Lung microvascular endothelial cell (primary cell): ENCODE measurements at regions not wholly inside any gene's neighbourhood (a gene's known extent, or its start where the extent isn't known, plus 50 kb on each side); places are given as distances from the start of the nearest gene placed in this dataset.
"Not testable (repeated sequence)": the region's sequence is repeated elsewhere in the genome, so short reads cannot be mapped to it uniquely, and the experiment has no call there.

Source experiments
- DNase-seq, 2 donors: peaks; one replicate each; pipeline versions ENCODE4 v3.0.0 to v3.0.0-alpha.2; 2010; ENCODE audit warnings: low read depth in 2 of 2

DNA sequence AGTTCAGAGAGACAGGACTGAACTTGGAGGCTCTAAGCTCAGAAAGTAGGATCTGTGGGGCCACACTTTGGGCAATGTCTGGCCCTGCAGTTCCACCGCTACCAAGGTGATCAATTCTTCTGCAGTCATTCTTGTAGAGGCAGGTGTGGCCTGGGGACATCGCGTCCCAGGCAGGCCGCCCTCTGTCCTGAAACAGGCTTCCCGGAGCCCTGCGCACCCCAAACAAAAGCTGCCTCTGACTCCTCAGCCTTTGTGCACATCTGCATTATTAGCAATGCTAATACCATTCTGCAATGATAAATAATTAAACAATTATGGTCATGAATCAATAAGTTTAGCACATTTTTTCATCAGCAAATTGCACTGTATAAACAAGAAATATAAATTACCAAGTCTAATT is 160.2 kb downstream of the URI1 start:
- DNase-seq, result no peak

DNA sequence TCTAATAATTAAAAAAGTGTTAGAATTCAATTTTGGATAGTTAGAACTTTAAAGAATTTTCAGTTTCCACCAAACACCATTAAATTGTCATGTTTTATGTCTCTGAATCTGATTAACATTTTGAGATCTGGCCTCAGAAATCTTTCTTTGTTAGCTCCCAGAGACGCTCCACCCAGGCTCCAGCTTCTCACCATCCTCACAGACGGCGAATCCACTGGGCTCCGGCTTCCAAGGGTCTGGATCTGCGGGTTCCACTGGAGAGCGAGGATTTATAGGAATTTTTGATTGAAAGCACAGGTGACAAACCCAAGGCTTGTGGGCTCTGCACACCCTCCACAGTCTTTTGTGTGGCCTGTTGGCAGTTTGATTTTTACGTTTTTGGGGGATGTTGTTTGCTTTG is 160.6 kb downstream of the URI1 start:
- DNase-seq, result no peak

DNA sequence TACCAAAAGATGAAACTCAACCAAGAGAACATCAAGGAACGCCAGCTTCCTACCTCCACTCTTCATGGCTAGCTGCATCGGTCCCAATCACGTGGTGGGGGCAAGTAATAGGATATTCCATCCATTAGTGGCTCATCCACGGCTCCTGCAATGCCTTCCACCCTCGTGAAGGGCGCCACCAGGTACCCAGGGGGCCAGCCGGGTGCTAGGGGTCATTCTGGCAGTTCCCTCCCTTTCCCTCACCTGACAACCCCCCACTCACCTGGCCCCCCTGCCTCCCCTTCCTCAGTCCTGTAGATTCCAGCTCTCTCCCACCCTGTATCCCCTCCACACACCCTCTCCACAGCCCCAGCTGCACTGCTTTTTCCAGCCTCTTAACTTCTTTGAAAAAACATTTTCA is 161.9 kb downstream of the URI1 start:
- no peak for DNase-seq

DNA sequence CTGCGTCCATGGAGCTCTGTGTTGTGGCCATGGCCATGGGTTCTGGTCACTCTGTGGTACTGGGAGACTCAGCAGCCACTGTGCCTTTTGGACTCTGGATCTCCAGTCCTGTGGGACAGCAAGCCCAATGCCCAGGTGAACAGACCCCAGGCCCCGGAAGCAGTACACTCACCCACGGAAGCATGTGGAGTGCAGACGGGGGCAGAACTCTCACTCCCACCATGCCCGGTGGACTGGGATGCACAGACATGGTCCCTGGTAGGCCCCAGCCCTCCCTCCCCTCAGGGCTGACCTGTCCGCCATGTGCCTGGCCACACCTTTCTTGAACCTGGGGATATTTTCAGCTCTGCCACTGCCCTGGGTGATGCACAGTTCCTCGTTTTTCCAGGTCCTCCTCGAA is 163.3 kb downstream of the URI1 start:
- no peak for DNase-seq

DNA sequence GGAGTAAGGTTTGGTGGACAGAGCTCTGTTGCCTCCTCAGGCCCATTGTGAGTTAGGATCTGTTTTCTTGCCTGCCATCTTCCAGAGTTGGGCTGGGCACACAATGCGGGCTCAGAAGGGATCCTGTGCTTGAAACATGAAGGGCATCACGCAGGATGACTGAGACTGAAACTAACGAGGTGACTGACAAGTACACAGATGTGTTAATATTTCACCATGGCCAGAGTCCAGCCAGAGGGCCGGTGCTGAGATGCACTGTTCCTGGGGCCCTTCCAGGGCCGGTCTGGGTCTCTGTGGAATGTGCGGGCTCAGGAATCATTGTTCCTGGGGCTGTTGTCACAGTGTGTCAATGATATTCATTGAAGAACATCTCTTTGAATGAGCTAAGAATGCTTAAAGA is 163.7 kb downstream of the URI1 start:
- DNase-seq, result no peak

DNA sequence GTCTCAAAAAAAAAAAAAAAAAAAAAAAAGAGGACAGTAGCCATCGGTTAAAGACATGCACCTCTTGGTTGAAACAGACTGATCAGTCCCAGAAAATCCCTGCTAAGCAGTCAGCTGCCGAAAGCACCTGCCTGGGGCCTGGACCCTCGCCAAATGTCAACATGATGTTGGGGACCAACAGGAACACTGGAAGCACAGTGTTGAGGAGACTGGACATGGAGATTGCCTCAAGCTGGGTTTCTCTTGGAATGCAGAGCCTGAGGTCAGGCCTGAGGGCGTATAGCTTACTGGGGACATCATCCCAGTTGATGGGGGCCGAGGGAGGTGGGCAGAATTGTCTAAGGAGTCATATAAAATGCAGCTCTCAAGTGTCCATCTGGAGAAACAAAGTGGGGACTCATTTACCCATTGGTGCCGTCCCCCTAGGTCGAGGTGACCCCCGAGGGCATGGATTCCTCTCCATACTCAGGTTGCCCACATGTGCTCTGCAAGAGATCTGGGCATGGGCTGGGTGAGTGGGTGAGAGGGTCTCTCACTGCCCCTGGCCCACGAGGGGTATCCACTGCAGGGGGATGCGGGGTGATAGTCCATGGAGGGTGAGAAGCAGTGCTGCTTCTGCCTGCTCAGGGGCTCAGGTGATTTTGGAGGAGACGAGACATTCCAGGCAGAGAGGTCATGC is 164.5 kb downstream of the URI1 start:
- DNase-seq, result no peak

DNA sequence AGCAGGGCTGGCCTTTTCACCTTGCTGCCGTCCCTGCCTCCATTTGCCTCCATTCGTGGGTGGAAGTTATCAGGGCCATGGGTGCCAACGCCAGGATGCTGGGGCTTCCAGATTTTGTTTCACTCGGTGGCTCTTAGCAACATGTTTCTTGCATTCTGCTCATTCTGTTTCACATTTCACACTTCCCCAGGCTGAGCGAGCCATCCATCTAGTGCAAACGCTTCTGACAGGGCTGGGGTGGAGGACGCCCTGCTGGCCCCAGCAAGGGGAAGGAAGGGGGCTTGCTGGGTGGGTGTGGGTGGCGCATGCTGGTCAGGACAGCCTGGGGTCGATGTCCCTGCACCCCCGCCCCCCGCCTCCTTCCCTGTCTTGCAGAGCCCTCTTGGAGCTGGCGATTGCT is 165.2 kb downstream of the URI1 start:
- DNase-seq, result no peak

DNA sequence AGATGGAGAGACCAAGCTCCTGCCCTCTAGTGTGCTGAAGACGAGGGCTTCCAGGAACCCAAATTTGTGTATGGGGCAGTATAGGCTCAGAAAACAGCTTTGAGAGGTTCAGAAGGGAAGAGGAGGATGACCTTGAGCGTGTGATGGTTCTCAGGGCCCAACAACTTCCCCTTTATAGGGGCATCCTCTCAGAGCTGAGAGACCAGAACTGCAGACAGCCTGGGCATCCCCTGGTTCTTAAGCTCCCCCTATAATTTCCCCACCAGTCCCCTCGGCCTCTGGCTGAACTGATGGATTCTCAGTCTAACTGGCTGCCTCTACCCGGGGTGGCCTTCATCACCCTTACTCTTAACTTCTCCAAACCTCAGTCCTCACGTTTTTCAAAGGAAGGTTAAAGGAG is 167.5 kb downstream of the URI1 start:
- DNase-seq, result no peak

DNA sequence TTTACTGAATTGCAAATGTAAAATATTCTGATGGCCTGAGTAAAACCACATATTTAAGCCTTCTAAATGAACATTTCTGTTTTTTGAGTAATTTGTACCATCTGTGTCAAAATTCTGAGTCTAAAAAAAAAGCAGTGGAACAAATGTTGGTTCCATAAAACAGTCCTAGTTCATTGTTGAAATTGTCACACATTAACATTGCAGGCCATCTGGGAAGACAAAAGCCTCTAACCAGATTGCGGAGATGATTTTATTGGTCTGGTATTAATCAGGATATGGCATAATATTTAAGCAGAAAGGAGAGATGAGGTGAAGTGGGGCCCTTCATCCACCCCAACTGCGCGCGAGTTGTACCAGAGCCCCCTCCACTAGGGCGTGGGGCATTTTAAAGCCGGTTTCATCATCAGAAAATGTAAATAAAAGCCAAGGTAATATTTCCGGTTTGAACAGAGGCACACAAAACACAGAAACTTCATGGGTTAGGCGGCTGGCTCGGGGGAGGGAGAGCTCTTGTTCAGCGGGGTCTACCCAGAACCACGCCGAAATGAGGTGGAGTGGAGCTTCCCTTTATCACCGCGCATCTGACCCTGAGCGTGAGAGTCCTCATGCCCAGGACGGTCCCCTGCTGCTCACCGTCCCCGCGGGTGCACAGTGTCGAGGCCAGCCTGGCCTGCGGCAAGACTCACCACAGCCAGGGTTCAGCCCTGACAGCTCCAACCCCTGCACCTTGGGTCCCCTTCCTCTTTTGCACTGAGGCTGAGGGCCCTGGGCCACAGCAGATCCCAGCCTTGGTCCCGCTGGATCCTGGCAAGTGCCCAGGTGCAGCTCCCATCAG is 169.2 kb downstream of the URI1 start:
- no peak for DNase-seq

DNA sequence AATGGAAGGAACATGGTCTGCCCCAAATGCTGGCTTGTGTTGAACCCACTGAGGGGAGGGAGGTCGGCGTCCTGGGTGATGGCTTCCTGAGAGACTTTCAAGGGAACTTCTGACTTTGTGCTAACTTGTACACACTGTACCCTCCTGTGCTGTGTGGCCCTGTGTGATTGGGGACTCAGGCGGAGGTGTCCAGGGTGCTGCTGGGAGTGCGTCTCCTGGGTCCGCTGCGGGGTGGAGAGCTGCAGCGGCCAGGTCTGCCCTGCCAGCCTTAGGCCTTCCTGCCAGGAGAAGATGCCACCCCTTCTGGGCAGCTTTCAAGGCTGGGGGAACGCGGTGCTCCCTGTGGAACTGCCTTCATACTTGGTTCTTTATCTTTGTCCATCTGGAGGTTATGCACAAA is 170.1 kb downstream of the URI1 start:
- DNase-seq, result no peak

DNA sequence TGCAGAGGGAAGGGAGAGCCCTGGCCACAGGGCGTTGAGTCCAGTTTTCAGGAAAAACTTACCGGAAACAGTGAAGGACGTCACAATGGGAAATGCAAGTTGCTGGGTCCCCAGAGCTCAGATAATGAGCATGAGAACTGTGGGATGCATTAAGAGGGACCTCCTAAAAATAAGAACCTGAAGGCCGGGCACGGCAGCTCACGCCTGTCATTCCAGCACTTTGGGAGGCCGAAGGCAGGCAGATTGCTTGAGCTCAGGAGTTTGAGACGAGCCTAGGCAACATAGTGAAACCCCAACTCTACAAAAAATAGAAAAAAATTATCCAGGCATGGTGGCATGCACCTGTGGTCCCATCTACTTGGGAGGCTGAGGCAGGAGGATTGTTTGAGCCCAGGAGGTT is 170.6 kb downstream of the URI1 start:
- DNase-seq, result no peak

DNA sequence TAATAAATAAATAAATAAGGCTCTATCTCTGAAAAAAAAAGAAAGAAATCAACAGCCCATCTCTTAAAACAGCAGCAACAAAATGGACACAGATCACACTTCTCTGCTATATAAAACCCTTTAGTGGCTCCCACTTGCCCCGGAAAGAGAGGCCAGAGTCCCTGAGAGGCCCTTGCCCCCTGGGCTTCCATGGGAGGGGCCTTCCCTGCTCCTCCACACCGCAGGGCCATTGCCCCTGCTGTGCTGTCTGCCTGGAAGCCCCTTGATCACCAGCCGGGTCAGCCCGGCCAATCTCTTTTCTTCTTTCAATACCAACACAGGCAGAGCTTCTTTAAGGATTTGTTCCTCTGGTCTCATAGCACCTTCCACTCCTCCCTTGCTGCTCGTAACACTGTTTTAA is 171.1 kb downstream of the URI1 start:
- DNase-seq, result no peak

DNA sequence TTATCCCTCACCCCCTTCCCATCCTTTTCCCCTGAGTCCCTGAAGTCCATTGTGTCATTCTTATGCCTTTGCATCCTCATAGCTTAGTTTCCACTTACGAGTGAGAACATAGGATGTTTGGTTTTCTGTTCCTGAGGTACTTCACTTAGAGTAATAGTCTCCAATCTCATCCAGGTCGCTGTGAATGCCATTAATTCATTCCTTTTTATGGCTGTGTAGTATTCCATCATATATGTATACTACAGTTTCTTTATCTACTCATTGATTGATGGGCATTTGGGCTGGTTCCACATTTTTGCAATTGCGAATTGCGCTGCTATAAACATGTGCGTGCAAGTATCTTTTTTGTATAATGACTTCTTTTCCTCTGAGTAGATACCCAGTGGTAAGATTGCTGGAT is 172.1 kb downstream of the URI1 start:
- not testable (repeated sequence) for DNase-seq

DNA sequence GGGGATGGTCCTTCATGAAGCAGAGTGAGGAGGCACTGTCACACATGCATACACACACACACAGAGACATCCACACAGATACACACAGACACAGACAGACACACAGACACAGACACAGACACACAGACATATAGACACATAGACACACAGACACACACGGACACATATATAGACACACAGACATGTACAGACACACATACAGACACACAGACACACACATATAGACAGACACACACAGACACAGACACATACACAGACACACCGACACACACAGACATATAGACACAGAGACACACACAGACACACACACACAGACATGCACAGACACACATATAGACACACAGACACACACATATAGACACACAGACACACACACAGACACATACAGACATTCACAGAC is 173.9 kb downstream of the URI1 start:
- DNase-seq, result no peak

DNA sequence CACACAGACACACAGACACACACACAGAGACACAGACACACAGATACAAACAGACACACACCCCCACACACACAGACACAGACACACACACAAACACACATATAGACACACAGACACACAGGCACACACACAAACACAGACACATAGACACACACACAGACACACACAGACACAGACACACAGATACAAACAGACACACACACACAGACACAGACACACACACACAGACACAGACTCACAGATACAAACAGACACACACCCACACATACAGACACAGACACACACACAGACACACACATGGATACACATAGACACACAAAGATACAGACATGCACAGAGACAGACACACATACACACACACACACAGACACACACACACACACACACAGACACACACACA is 174.5 kb downstream of the URI1 start:
- no peak for DNase-seq

DNA sequence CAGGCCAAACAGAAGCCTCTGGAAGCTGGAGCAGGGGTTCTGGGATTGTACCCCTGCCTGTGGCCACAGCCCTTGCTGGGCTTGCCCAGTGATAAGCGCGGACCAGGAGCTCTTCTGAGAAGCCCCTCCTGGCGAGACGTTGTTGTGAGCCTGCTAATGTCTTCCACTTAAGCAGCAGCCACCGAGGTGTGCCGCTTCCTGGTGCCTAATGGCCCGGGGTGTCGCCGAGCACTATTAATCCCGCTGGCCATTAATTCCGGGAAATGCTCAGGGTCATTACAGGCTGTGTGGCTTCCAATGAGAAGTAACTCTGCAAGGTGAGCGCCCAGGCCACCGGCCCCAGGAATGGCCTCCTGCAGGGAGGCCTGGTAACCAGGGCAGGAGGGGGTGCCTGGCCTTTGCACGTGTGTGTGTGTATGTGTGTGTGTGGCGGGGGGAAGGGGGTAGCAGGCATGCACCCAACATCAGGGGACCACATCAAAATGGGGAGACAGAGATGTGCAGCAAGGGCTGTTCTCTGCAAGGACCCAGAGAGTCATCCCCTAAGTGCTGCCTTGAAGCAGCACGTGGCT is 175.0 kb downstream of the URI1 start:
- no peak for DNase-seq

DNA sequence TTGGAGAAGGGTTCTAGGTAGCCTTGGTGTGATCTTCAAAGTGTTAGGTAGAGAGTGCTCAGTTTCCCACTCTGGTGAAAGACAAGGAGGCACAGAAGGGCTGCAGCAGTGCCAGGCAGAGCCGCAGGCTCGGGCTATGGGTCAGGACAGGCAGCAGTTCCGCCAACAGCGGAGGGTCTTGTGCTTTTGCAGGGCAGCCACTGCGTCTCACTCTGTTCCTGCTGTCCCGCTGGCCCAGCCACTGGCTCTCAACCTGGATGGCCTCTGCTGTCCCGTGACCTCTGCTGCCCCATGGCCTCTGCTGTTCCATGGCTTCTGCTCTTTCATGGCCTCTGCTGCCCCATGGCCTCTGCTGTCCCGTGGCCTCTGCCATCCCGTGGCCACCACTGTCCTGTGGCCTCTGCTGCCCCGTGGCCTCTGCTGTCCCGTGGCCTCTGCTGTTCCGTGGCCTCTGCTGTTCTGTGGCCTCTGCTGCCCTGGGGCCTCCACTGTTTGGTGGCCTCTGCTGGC is 175.7 kb downstream of the URI1 start:
- no peak for DNase-seq

DNA sequence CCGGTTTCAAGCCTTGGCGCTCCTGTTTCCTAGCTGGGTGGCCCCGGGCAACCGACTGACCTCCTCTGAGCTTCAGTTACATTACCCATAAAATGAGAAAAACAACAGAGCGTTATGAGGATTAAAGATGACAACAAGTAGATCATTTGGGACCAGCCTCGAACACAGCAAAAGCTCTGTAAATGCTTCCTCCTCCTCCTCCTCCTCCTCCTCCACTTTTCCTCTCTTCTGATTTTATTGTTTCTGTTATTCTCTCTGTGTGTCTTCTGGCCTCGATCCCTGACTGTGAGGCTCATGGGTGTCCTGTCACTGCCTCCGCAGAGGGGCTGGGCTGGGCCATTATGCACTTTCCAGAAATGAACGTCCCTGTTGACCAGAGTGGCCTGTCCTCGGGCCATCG is 176.2 kb downstream of the URI1 start:
- DNase-seq, result no peak

DNA sequence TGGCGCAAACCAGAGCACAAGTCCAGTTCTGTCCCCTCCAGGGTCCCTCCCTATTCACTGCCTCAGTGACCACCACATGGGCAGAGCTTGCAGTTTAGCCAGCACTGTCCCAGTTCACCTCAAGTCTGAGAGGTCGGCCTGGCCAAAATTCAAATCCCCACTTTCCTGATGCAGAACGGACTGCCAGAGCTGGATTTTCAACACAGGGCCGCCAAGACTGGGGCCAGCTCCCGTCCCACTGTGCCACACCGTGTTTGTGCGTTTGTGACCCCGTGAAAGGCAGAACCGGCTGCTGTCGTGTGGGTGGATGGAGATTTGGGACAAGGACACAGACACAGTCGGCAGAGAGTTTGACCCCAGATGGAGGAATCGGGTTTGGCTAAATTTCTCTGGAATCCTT is 176.7 kb downstream of the URI1 start:
- DNase-seq, result no peak

DNA sequence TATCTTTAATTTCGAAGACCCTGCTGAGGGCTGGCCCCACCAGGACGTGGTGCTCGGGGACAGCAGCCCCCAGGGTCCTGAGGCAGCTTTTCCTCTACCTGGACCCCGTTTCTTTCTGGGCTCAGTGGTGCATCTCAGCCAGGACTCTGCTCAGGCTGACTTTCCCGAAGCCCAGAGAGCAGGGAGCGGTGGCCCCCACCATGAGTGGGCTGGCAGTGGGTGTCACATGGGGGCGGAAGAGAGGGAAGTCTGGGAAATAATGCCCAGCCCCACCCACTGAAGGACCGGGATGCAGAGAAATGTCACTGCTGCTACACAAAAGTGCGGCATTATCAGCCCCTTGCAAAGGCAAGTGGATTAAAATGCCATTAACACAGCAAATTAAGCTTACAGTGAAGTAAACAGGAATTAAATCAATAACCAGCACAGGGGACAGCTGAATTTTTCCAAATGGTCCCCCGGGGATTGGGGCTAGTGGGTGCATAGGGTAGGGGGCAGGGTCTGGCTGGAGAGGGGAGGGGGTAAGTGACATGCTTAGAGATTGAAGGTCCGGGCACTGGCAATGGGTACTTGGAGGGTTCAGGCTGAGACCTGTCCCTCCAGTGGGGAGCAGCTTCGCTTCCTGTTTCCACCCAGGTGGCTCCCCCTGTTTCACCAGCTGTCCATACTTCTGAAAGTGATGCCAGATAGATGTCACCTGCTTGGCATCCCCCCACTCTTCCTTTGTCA is 177.3 kb downstream of the URI1 start:
- DNase-seq, result no peak

DNA sequence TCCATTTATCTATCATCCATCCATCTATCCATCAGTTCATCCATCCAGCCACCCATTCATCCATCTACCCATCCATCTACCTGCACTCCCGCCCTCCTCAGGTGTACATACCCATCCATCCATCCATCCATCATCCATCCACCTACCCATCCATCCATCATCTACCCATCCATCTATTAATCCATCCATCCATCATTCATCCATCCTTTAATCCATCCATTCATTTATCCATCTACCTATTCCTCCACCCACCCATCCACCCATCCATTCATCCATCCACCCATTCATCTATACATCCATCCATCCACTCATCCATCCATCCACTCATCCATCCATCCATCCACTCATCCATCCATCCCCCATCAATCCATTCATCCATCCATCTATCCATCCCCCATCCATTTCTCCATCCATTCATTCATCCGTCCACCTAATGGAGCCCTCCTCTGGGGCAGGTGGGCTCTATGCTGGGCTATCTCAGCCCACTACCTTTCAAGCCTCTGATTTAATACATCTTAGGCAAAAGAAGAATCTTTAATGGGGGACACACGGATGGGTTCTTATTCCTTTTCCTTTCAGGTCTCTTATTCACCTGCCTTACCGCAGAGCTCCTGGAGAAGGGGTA is 178.9 kb downstream of the URI1 start:
- no peak for DNase-seq

DNA sequence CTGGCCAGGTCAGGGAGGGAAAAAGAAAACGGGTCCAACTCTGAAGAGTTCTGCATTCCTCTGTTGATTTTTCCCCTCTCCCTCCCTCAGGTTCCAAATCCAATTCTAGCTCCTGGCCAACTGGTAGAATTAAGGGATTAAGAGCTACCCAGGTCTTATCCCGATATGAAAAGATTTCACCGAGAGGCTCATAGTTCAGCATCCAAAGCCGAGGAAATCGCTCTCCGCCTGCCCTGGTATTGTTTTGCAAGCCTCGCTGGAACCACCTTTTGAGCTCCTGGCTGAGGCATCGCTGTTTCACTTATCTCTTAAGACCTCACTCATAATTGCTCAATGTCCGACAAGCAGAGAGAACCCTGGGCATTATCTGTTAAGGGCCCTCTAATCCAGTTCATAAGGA is 180.4 kb downstream of the URI1 start:
- DNase-seq, result no peak
